Large intestine (tissue), 3 donors: ENCODE measurements at regions not wholly inside any gene's neighbourhood (a gene's known extent, or its start where the extent isn't known, plus 50 kb on each side); places are given as distances from the start of the nearest gene placed in this dataset.

Experiments used
- DNase-seq, 2 donors: peaks; one replicate each; pipeline versions ENCODE4 v3.0.0 to v3.0.0-alpha.2; 2013
- H3K27ac ChIP-seq: one replicate; pipeline ENCODE4 v1.5.1; 2013; ENCODE audit warnings: low read length
- H3K27me3 ChIP-seq: 2 replicates; pipeline ENCODE4 v1.6.1; 2013; ENCODE audit warnings: low read length; ENCODE audit not compliant: control insufficient read depth, insufficient read depth
- H3K36me3 ChIP-seq: 2 replicates; pipeline ENCODE4 v1.6.1; 2013; ENCODE audit warnings: low read length; ENCODE audit not compliant: control insufficient read depth, insufficient read depth
- H3K4me1 ChIP-seq: one replicate; pipeline ENCODE4 v1.6.1; 2013; ENCODE audit warnings: low read length; ENCODE audit not compliant: control insufficient read depth, insufficient read depth
- H3K4me3 ChIP-seq: one replicate; pipeline ENCODE4 v1.5.1; 2013; ENCODE audit warnings: low read length
- H3K9me3 ChIP-seq: one replicate; pipeline ENCODE4 v1.6.1; 2013; ENCODE audit warnings: mild to moderate bottlenecking, low read depth, low read length, moderate library complexity; ENCODE audit not compliant: control insufficient read depth
- WGBS: methylation state at CpG from one replicate; pipeline ENCODE4 v1.1.5; 2013; ENCODE audit warnings: low lambda C conversion rate; ENCODE audit not compliant: insufficient coverage; 5-methylcytosine and 5-hydroxymethylcytosine counted together

DNA sequence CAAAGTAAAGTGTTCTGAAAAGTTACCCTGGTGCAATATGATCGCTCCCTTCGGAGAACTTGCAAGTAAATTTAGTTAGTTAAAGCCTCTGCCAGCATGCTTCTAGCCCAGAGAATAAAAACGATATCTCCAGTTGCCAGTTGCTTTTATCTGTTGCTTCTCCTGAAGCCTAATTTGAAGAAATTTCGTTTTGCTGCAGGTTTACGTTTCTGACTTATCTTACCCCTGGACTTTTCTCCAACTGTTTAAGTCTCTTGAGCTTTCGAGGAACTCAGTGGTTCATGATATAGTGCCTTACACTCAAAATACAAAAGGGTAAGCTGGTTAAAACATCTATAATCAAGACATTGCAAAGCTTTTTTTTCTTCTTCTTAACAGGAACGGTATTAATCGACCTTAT lies 131.1 kb downstream of the FAM161A start:
- 89% methylated on average over 4 of the region's 8 CpGs for WGBS

DNA sequence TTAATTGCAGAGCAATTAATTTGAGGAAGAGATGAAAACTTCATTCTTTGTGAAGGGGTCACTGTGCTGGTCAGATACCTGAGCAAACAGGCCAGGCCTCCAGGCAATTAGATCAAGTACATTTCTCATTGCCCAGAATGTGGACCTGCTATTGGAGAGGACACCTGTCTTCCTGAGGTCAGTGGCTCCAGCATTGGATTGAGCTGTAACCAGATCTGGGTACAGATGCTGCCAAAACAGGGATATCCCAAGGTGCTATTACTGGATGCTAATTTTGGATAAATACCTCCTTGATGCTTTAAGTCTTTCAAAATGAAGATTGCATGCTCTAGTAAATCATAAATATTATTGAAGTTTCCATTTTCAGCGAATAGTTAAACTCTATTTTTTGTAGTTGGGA lies 131.5 kb downstream of the FAM161A start:
- no CpG with 5 or more reads among the region's 1 CpG for WGBS
- Histone ChIP-seq H3K36me3 (no peaks in the 10 kb centered on the region), H3K4me3 (no peak overlapping the region), H3K27ac (no peak overlapping the region), H3K9me3 (no peaks in the 10 kb centered on the region), H3K27me3 (no peaks in the 10 kb centered on the region), H3K4me1 (no peaks in the 10 kb centered on the region)
- no peak for DNase-seq

More for the DNA sequence above, 131.1 kb downstream of the FAM161A start:
- no peak for DNase-seq
- no peaks in the 10 kb centered on the region for H3K9me3 ChIP-seq
- H3K4me1 ChIP-seq: no peaks in the 10 kb centered on the region
- no peak overlapping the region for H3K4me3 ChIP-seq
- no peaks in the 10 kb centered on the region for H3K27me3 ChIP-seq
- no peak overlapping the region for H3K27ac ChIP-seq
- no peaks in the 10 kb centered on the region for H3K36me3 ChIP-seq

DNA sequence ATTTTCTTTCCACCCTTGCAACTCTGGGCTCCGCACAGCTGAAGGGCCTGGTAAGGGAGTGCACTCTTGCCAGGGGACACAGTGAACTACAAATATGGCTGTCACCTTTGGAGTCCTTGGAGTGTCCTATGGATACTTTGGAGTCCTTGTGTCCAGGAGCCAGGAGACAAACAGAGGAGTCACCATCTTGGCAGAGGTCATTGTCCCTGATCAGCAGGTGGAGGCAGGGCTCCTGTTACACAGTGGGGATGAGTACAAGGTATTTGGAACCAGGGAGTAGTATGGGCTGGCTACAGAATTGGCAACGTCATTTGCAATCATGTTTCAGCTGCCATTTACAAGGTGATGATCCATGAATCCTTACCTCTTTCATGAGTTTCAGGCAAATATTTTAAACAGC lies 132.5 kb downstream of the FAM161A start:
- Histone ChIP-seq H3K4me3 (no peak overlapping the region), H3K9me3 (no peaks in the 10 kb centered on the region), H3K4me1 (no peaks in the 10 kb centered on the region), H3K36me3 (no peaks in the 10 kb centered on the region), H3K27ac (no peak overlapping the region), H3K27me3 (no peaks in the 10 kb centered on the region)
- WGBS: no CpG with 5 or more reads among the region's 2 CpGs
- DNase-seq: no peak

DNA sequence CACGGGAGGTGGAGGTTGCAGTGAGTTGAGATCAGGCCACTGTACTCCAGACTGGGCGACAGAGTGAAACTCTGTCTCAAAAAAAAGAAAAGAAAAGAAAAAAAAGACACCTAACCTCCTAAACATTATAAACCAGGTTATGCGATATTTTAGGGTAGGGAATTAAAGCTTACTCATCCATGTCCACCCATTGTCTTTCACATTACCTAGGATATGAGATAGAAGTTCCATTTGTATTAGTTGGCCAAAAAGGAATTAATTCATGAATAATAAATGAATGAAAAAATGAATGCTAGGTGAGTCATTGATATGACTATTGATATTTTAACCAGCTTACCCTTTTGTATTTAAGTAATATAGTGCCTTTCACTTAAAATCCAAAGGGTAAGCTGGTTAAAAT lies 132.9 kb downstream of the FAM161A start:
- no peak for DNase-seq
- WGBS: 86% methylated on average over 1 of the region's 3 CpGs
- no peaks in the 10 kb centered on the region for H3K36me3 ChIP-seq
- H3K27me3 ChIP-seq: no peaks in the 10 kb centered on the region
- H3K4me1 ChIP-seq: no peaks in the 10 kb centered on the region
- no peak overlapping the region for H3K4me3 ChIP-seq
- H3K27ac ChIP-seq: no peak overlapping the region
- H3K9me3 ChIP-seq: no peaks in the 10 kb centered on the region

DNA sequence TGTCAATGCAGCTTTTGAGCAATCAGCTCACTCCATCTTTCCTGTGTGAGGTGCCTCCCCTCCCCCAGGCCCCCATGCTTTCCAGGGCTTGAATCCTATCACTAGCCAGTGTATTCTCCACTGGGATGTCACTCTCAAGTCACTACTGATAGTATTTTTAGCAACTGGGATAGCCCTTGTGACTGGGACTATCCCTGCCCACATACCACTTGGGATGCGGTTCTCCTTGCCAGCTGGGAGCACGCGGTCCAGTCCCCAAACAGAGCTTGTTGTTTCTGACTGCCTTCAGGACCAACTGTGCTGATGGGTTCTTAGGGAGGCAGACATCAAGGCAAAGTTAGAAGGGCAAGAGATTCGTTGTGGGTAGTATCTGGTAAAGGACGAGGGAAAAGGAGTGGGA lies 134.9 kb downstream of the FAM161A start:
- Histone ChIP-seq H3K4me1 (no peaks in the 10 kb centered on the region), H3K9me3 (no peaks in the 10 kb centered on the region), H3K4me3 (no peak overlapping the region), H3K27me3 (no peaks in the 10 kb centered on the region), H3K36me3 (no peaks in the 10 kb centered on the region), H3K27ac (no peak overlapping the region)
- no CpG with 5 or more reads among the region's 5 CpGs for WGBS
- no peak for DNase-seq

DNA sequence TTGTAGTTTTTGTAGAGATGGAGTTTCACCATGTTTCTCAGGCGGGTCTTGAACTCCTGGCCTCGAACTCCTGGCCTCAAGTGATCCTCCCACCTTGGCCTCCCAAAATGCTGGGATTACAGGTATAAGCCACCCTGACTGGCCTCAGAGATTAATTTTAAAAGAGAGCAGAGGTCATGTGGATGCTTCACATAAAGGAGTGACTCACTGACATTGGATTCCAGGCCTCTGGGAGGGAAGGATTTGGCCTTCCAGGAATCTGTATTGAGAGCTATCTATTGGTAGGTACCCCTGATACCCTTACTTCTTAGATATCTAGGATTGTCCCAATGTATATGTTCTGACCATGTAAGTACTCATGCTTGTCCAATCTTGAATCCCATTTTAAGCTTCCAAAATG lies 138.4 kb downstream of the FAM161A start:
- Histone ChIP-seq H3K27ac (no peak overlapping the region), H3K9me3 (no peaks in the 10 kb centered on the region), H3K4me3 (no peak overlapping the region), H3K4me1 (no peaks in the 10 kb centered on the region), H3K27me3 (no peaks in the 10 kb centered on the region), H3K36me3 (no peaks in the 10 kb centered on the region)
- no CpG with 5 or more reads among the region's 2 CpGs for WGBS
- DNase-seq: no peak

DNA sequence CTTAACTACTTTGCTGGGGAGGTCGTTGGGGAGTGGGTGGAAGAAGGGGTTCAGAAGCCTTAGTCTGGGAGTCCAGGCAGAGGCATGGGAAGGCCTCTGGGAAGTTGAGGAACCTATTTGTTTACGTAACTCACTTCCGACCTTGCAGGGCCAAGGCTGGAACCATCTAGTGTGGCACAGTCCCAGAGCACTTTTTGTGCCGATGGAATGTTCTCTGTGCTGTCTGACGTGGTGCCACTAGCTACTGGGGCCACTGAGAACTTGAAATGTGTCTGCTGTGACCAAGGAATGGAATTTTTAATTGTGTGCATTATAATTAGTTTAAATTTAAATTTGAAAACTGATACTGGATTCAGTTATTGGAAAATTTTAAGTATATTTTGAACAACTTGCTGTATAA lies 139.7 kb downstream of the FAM161A start:
- Histone ChIP-seq H3K36me3 (no peaks in the 10 kb centered on the region), H3K9me3 (no peaks in the 10 kb centered on the region), H3K4me3 (no peak overlapping the region), H3K27ac (no peak overlapping the region), H3K27me3 (no peaks in the 10 kb centered on the region), H3K4me1 (no peaks in the 10 kb centered on the region)
- no peak for DNase-seq
- no CpG with 5 or more reads among the region's 5 CpGs for whole genome bisulfite sequencing

DNA sequence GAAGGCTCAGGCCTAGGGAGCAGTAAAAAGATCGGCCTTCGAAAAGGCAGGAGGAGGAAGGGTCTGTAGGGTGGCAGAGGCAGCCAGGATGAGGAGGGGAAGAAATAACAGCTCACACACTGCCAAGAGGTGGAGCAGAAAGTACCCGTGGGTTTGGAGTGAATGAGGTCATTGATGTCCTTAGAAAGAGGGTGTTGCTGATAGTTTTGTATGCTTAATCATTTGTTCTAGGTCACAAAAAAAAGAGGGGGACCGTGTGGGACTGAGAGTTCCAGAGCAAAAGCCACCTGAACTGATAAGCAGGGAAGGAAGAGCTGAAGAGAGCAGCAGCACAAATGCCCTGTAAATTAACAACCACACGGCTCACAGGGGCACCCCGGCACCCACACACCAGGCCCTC lies 140.4 kb downstream of the FAM161A start:
- Histone ChIP-seq H3K36me3 (no peaks in the 10 kb centered on the region), H3K9me3 (no peaks in the 10 kb centered on the region), H3K4me1 (no peaks in the 10 kb centered on the region), H3K27me3 (no peaks in the 10 kb centered on the region), H3K4me3 (no peak overlapping the region), H3K27ac (no peak overlapping the region)
- WGBS: 20% methylated on average over 2 of the region's 6 CpGs
- DNase-seq: no peak

DNA sequence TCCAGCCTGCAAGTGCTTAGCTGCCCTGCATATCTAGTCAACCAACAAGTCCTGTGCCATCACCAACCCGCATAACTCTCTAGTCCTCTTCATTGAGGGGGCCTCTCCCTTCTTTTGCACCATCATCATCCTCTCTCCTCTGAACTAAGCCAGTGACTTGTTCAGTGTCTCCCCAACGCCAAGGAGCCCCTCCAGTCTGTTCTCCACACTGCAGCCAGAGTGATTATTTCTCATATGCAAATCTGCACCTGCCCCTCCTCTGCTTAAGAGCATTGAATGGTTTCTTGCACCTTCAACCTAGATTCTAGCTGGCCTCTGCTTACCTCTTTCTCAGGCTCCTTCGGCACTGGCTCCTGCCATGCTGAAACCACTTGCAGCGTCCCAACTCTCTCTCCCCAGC lies 141.8 kb downstream of the FAM161A start:
- Histone ChIP-seq H3K27me3 (no peaks in the 10 kb centered on the region), H3K4me1 (no peaks in the 10 kb centered on the region), H3K27ac (no peak overlapping the region), H3K36me3 (no peaks in the 10 kb centered on the region), H3K9me3 (no peaks in the 10 kb centered on the region), H3K4me3 (no peak overlapping the region)
- DNase-seq: no peak
- WGBS: no CpG with 5 or more reads among the region's 4 CpGs

DNA sequence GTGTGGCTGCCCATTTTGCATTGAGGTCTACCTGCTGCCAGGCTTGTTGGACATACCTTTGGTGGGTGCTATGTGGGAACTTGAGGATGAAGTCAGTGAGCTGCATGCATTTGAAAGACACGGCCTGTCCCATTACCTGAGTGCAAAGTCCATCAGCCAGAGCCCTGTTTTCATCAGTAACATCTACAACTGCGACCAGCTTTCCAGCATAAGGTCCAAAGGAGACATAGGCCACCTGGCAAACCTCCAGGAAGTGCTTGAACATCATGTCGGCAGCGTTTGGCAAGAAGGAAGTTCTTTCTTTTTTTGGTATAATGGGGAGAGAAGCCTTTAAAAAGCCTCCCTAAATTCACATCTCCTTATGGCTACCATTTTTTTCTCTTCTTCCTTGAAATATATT lies 143.1 kb downstream of the FAM161A start:
- Histone ChIP-seq H3K27ac (no peak overlapping the region), H3K4me1 (no peaks in the 10 kb centered on the region), H3K4me3 (no peak overlapping the region), H3K27me3 (no peaks in the 10 kb centered on the region), H3K9me3 (no peaks in the 10 kb centered on the region), H3K36me3 (no peaks in the 10 kb centered on the region)
- peak; percentile 26 to 72 for DNase-seq
- WGBS: no CpG with 5 or more reads among the region's 4 CpGs

DNA sequence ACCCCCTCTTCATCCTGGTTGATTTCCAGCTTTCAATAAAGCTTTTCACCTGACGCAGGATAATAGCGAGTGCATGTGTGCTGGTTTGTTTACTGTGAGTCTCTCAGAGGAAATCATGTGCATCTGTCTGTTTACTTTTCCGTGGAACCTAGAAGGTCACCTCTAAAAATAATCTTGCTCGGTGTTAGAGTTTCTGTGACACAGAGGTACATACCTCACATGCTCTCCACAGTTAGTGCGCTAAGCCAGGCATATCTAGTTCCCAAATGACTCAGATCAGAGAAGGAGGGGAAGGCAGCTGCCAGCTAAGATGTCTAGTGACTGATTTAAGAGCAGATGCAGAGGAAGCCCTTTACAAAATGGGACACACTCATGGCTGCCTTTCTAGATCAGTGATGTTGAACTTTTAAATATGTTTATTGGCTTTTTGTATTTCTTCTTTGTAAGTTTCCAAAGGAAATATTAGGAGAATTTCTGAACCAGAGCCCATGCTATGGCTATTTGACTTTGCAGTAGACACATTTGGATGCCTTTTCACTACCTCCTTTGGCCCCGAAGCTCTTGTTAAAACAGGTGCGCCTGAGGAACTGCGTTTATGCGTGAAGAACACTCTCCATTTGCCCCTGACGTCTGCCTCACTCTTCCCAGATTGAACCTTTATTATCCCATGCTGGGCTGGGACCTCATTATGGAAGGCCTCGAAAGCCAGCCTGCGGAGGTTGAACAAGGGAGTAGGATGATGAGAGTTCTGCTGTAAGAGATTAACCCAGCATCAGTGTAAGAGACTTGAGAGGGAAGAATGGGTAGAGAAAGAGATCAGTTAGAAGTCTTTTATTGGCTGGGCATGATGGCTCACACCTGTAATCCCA lies 145.6 kb downstream of the FAM161A start:
- no CpG with 5 or more reads among the region's 12 CpGs for WGBS
- Histone ChIP-seq H3K9me3 (no peaks in the 10 kb centered on the region), H3K36me3 (no peaks in the 10 kb centered on the region), H3K4me3 (no peak overlapping the region), H3K4me1 (no peaks in the 10 kb centered on the region), H3K27ac (no peak overlapping the region), H3K27me3 (no peaks in the 10 kb centered on the region)
- peak in 1 of 2 donors; percentile 39 for DNase-seq
